Lung microvascular endothelial cell (primary cell): ENCODE measurements at regions not wholly inside any gene's neighbourhood (a gene's known extent, or its start where the extent isn't known, plus 50 kb on each side); places are given as distances from the start of the nearest gene placed in this dataset.
A peak's percentile ranks its signal among the peaks of the same experiment; 100 is the strongest.
"Not testable (repeated sequence)": the region's sequence is repeated elsewhere in the genome, so short reads cannot be mapped to it uniquely, and the experiment has no call there.

Experiments used
- DNase-seq, 2 donors: peaks; one replicate each; pipeline versions ENCODE4 v3.0.0 to v3.0.0-alpha.2; 2010; ENCODE audit warnings: low read depth in 2 of 2

DNA sequence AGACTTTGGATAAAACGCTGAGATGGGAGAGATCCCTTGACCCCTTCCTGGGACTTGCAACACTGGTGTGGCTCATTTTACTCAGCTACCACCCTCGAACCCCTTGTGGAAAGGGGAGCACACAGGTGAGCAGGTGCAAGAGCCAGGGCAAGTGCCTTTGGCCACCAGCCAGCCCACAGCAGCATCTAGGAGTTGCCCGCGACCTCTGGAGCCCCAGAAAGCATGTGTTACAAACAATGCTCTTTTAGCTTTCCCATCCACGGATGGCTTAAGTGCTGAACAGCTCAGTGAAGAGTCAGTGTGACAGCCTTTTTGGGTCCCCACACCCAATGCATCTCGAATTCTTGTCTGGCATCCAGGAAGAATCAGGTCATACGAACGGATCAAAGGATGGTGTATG, 197.8 kb downstream of the MEMO1 start:
- no peak for DNase-seq

DNA sequence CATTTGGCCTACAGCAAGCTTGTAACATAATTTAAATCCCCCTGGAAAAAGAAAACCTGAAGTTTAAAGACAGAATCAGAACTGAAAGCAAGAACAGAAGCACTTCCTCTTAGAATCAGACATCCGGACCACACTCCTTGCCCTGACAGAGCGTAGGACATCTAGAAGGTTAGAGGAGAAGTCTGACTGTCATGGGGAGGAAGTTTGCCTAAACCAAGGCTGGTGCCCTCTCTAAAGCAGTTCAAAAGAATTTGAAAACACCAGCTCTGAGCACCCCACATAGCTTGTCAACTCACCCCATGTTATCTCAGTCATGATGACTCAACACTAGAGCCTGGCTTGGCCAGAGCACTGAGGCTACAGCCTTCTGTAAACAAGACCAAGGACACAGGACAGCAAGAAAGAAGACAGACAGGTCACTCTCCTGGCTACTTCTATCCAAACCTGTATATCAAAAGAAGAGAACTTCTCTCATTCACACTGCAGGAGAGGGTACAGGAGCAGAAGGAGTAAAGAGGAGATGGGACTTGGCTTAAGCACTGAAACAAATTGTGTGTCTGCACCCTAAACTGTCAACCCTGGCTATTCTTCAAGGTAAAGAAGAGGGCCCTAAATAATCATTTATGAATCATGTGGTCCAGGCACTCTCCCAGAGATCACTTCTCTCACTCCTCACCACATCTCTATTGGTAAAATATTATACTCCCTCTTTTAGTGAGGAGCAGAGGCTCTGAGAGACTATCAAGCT, 198.6 kb downstream of the MEMO1 start:
- peak in 1 of 2 donors; percentile 4 for DNase-seq

DNA sequence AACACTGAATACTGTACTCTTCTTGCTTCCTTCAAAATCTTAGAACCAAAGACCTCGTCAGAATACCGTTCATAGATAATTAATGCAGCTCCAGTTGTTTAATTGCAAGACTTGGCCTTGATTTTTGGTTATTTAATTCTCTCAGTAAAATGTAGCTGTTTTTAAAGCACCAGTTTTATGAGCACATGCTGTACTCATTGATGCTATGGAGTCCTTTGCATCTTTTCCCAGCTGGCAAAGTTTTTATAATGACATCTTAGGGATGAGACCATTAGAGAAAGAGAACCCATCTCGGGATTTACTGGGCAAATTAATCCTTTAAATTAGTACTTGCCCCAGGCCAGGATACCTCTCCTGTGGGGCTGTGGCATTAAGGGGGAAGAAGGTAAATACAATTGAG, 199.3 kb downstream of the MEMO1 start:
- DNase-seq = no peak

DNA sequence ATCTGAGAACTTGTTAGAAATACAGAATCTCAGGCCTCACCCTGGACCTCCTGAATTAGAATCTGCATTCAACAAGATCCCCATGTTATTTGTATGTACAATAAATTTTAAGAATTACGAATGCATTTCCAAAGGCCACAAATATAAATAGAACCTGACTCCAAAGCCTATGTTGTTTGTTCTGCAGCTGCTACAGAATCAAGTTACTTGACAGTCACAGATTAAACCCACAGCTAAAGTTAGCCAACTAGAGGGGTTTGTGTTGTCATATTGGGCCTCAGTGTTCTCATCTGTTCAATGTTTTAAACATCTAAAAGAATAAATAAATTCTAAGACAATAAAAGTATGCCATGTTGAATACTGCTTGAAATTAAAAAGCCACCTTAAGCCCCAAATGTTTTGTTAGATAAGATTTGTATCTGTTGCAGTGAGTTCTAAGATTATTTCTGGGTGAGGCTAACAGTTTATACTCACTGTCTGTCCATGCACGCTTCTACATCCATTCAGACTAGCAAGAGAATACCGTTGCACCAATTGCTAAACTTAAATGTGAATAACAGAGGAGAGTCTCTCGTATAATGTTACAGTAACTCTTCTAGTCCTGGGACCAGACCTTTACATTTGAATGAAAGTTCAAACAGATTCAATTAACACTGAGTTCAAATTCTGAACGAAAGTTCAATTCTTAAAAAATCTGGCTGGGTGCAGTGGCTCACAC, 200.4 kb downstream of the MEMO1 start:
- no peak for DNase-seq

DNA sequence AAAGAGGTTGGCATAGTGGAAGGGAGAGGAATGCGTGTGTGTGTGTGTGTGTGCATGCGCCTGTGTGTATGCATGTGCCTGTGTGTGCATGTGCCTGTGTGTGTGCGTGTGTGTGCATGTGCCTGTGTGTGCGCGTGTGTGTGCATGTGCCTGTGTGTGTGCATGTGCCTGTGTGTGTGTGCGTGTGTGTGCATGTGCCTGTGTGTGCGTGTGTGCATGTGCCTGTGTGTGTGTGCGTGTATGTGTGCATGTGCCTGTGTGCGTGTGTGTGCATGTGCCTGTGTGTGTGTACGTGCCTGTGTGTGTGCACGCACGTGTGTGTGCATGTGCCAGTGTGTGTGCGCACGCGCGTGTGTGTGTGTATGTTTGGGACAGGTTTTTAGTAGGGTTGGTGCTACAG, 205.1 kb downstream of the MEMO1 start:
- no peak for DNase-seq

DNA sequence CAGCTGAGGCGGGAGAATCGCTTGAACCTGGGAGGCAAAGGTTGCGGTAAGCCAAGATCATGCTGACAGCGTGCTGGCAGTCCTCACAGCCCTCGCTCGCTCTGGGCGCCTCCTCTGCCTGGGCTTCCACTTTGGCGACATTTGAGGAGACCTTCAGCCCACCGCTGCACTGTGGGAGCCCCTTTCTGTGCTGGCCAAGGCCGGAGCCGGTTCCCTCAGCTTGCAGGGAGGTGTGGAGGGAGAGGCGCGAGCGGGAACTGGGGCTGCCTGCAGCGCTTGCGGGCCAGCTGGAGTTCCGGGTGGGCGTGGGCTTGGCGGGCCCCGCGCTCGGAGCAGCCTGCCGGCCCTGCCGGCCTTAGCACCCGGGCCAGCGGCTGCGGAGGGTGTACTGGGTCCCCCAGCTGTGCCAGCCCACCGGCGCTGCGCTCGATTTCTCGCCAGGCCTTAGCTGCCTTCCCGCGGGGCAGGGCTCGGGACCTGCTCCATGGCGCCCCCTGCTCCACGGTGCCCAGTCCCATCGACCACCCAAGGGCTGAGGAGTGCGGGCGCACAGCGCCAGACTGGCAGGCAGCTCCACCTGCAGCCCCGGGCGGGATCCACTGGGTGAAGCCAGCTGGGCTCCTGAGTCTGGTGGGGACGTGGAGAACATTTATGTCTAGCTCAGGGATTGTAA, 207.2 kb downstream of the MEMO1 start:
- DNase-seq = not testable (repeated sequence)

DNA sequence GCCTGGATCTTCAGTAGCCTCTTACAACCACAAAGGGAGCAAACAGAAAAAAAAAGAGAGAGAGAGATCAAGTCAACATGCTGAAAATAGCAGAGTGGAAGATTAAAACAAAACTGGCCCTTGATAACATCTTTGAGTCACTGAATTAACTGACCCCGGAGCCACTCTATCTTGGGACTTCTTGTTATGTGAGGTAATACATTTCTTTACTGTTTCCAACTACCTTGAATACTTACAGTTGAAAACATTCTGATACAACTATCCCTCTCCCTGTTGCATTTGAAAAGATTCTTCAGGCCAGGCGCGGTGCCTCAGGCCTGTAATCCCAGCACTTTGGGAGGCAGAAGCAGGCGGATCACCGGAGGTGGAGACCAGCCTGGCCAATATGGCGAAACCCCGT, 208.1 kb downstream of the MEMO1 start:
- DNase-seq = no peak

DNA sequence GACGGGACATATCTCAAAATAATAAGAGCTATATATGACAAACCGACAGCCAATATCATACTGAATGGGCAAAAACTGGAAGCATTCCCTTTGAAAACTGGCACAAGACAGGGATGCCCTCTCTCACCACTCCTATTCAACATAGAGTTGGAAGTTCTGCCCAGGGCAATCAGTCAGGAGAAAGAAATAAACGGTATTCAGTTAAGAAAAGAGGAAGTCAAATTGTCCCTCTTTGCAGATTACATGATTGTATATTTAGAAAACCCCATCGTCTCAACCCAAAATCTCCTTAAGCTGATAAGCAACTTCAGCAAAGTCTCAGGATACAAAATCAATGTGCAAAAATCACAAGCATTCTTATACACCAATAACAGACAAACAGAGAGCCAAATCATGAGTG, 211.5 kb downstream of the MEMO1 start:
- not testable (repeated sequence) for DNase-seq

DNA sequence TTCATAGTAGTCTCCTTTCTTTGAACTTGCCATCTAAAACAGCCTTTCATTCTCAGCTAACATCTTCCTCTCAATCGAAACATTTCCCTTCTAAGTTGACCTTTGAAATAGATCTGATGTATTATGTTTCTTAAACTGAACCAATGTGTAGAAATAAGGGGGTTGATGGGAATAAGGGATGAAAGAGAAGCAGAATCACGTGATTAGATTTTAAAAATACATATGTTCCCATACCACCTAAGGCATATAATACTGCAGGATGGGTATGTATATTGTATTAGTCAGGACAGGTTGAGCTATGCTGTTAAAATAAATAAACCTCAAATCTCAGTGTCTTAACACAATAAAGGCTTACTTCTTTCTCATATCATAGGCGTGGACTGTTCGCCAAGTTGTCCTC, 207.5 kb upstream of the SRD5A2 start:
- no peak for DNase-seq

DNA sequence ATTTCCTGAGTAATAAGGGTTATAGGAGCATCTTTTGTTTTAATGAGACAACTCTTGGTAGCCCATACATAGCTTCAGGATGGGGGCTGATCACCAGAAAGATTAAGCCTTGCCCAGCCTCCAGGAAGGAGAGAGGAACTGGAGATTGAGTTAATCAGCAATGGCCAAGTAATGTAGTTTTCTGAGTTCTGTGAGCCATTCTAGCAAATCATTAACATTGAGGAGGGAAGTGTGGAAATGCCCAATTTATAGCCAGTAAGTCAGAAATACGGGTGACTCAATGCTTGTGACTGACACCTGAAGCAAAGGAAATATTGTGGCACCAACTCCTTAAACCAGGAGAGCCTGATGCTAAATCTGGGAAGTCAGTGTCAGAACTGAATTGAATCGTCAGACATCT, 205.1 kb upstream of the SRD5A2 start:
- DNase-seq = no peak

DNA sequence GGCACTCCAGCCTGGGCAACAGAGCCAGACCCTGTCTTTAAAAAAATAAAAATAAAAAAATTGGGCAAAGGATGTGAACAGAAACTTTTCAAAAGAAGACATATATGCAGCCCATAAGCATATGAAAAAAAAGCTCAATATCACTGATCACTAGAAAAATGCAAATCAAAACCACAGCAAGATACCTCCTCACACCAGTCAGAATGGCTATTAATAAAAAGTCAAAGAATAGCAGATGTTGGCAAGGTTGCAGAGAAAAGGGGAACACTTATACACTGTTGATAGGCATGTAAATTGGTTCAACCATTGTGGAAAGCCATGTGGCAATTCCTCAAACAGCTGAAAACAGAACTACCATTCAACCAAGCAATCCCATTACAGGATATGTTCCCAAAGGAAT, 204.1 kb upstream of the SRD5A2 start:
- DNase-seq = no peak

DNA sequence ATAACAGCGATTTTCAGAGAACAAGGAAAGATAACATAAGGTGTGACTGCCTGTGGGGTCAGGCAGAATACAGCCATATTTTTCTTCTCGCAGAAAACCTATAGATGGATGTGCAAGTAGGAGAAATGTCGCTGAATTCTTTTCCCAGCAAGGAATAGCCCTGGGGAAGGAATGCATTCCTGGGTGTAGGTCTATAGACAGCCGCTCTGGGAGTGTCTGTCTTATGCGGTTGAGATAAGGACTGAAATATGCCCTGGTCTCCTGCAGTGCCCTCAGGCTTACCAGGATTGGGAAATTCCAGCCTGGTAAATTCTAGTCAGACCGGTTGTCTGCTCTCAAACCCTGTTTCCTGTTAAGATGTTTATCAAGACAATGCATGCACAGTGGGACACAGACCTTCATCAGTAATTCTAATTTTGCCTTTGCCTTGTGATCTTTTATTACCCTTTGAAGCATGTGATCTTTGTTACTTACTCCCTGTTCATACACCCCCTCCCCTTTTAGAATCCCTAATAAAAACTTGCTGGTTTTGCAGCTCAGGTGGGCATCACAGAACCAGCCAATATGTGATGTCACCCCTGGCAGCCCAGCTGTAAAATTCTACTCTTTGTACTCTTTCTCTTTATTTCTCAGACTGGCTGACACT, 202.8 kb upstream of the SRD5A2 start:
- DNase-seq = not testable (repeated sequence)

DNA sequence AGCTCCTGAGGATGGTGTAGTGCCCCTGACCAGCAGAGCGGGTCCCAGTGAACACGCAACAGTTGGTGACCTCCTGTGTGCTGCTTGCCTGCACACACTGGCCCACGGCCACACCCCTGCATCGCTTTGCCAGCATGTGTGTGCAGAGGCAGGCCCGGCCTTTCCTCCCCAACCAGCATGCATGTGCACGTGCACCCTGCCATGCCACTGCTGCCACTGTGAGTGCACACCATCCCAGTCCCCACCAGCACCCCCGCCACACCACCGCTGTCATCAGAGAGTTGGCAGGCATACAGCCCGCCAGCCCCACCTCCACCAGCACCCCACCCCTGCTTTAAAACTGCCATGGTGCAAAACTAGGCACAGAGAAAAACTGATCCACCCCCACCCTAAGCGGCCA, 197.4 kb upstream of the SRD5A2 start:
- DNase-seq = no peak

DNA sequence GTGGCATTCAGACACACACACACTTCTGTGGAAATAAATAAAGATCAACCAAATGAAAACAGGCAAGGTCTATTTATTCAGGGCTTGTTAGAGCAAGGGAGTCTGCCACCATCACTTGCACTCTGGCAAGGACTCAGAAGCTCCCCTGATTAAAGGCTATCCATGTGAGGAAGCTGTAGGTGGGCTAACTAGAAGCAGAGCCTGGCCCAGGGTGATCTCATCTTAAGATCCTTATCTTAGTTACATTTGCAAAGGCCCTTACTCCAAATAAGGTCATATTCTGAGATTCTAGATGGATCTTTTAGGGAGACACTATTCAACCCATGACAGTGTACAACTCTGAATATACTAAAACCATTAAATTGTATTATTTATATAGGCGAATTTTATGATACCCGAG, 190.0 kb upstream of the SRD5A2 start:
- no peak for DNase-seq

DNA sequence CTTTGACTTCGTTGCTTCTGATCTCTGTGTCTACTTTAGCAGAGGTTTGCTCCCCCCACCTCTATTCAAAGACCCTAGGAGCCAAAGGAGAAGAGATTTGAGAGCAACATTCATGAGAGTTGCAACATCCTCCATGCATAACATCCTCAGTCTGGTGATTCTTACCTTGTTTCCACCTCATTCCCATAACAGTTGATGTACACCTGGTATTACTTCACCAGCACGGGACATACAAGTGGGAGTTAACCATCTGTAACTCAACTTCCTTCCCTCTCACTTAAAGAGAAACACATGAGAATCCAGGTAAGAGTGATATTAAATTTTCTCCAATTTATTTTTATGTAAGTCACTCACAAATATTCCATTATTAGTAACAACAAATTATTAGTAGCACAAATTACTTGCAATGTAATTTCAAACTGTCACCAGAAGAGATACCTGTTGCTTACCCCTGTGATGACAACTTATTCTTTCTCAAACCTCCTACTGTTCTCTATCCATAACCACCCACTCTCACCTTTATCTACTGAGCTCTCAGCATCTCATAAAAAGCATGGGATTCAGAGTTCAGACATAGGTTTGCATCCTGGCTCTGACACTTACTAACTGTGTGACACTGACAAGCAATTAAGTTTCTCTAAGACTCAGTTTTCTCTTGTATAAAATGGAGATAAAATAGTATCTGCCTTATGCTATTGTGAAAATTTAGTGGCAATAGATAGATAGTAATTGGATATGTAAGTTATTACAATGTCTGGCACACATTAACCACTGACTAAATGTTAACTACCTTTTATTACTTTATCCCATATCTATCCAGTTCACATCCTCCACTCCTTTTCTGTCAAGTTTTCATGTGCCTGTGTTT, 184.6 kb upstream of the SRD5A2 start:
- no peak for DNase-seq

DNA sequence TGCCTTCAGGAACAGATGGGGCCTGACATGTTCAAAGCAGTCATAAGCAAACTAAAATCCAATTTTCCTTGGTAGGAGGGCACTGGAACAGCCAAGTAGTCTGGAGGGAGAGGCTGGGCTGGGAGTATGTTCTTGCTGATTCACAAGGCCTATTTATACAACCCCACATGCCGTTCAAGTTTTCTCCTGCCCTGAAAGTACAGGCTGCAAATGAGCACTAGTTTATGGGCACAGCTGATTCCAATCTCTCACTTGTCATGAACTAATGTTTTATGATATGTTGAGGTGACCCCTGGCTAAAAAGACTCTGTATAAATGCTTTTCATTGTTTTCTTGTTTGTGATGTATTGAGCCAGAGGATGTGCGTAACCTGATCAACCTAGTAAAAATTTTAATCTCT, 183.4 kb upstream of the SRD5A2 start:
- DNase-seq = no peak

DNA sequence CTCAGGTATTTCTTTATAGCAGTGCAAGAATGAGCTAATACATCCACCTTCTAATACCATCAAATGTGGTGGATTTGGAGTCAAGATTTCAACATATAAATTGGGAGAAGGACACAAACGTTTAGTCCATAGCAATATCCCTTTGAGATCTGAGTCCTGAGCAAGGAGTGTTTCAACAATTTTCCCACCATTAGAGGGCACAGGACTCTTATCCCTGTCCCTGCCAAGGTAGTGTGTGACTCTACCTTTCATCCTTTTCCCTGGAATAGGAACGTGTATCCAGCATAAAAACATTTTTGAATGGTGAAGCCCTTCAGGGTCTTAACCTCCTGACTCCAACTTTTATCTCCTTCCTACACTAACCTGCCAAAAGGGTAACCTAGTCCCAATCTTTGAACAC, 181.3 kb upstream of the SRD5A2 start:
- DNase-seq = peak in 1 of 2 donors; percentile 2

DNA sequence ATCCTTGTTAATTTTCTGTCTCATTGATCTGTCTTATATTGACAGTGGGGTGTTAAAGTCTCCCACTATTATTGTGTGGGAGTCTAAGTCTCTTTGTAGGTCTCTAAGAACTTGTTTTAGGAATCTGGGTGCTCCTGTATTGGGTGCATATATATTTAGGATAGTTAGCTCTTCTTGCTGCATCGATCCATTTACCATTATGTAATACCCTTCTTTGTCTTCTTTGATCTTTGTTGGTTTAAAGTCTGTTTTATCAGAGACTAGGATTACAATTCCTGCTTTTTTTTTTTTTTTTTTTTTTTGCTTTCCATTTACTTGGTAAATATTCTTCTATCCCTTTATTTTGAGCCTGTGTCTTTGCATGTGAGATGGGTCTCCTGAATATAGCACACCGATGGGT, 176.6 kb upstream of the SRD5A2 start:
- DNase-seq = not testable (repeated sequence)

DNA sequence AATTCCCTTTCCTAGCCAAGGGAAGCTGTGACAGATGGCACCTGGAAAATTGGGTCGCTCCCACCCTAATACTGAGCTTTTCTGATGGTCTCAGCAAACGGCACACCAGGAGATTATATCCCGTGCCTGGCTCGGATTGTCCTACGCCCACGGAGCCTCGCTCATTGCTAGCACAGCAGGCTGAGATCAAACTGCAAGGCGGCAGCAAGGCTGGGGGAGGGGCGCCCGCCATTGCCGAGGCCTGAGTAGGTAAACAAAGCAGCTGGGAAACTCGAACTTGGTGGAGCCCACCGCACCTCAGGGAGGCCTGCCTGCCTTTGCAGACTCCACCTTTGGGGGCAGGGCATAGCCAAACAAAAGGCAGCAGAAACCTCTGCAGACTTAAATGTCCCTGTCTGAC, 168.0 kb upstream of the SRD5A2 start:
- DNase-seq = not testable (repeated sequence)

DNA sequence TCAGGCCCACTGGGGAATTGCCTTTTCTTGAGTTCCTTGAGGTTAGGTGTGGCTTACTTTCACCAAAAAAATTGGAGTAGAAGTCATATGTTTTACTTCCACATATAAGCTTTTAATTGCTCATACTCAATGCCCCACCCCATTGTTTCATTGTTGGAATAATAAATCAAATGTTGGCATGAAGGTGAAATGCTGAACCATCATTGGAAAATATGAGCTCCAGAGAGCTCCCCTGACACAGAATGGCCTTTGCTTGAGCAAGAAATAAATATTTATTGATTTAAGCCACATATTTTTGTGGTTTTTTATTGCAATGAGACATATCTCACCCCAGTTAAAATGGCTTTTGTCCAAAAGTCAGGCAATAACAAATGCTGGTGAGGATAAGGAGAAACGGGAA, 167.3 kb upstream of the SRD5A2 start:
- no peak for DNase-seq

DNA sequence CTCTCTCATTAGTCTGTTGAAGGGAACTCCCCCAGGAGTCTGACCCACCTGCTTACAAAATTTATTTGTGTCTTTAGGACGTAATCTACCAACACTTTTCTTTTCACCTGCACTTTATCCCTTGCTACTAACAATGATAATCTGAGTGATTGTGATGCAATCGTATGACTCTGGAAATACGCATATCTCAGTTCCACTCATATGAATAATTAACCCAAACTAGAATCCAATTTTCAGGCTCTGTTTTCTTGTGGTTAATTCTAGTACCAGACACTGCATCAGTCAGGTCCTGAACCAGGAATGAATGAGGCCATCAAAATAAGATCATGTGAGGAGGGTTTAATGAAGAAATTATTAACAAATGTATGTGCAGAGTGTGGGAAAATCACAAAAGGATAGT, 158.4 kb upstream of the SRD5A2 start:
- no peak for DNase-seq
